Panc1 (cell line): ENCODE measurements at regions not wholly inside any gene's neighbourhood (a gene's known extent, or its start where the extent isn't known, plus 50 kb on each side); places are given as distances from the start of the nearest gene placed in this dataset.

Source experiments
- ATAC-seq: fragments of 200-7000 bp; cut with Tn5 transposase; 2 replicates; pipeline ENCODE4 v1.9.1; 2020; ENCODE audit warnings: mild to moderate bottlenecking, moderate library complexity
- BruUV-seq: library from RNA; stranded (reverse); fragments of 400-500 nt; replicated peaks from 2 replicates; lab custom pipeline; 2021; lab: Mats Ljungman, UMichigan
- CTCF ChIA-PET: fragments of 300-600 bp; sonication (Branson Sonifier 250); formaldehyde crosslinking; loops from one replicate; lab custom pipeline; 2022; ENCODE audit warnings: antibody characterized with exemption; lab: Charles Lee
- POLR2A ChIA-PET: fragments of 300-600 bp; sonication (Branson Sonifier 250); formaldehyde crosslinking; loops from one replicate; lab custom pipeline; 2022; ENCODE audit warnings: antibody characterized with exemption; lab: Charles Lee
- DNase-seq: peaks from one replicate; pipeline ENCODE4 v3.0.0-alpha.2; 2010; ENCODE audit warnings: low read depth, low spot score
- H3K27ac ChIP-seq: 2 replicates; pipeline ENCODE4 v1.5.1; 2011; ENCODE audit warnings: mild to moderate bottlenecking, low read length, inconsistent platforms
- H3K27me3 ChIP-seq: fragments of 200-500 bp; sonication (Bioruptor generic); 2 replicates; pipeline ENCODE4 v1.6.0; 2014; ENCODE audit warnings: low read length, inconsistent platforms; ENCODE audit not compliant: control insufficient read depth, insufficient read depth
- H3K36me3 ChIP-seq: fragments of 200-500 bp; sonication (Bioruptor generic); 2 replicates; pipeline ENCODE4 v1.5.1; 2014; ENCODE audit warnings: inconsistent platforms, mild to moderate bottlenecking, low read length, moderate library complexity; ENCODE audit not compliant: control insufficient read depth, insufficient read depth
- H3K4me1 ChIP-seq: 2 replicates; pipeline ENCODE4 v1.5.1; 2011; ENCODE audit warnings: inconsistent platforms, mild to moderate bottlenecking, low read length, moderate library complexity; ENCODE audit not compliant: control insufficient read depth, insufficient read depth
- H3K4me3 ChIP-seq, 2 experiments: 2 replicates each; pipeline ENCODE4 v1.5.1; 2011 to 2012; ENCODE audit warnings: low read depth in 2 of 2, low read length in 2 of 2, mild to moderate bottlenecking in 2 of 2, inconsistent platforms in 1 of 2, moderate library complexity in 1 of 2
- H3K9me3 ChIP-seq: fragments of 200-500 bp; sonication (Bioruptor generic); 2 replicates; pipeline ENCODE4 v1.5.1; 2014; ENCODE audit warnings: low read depth, mild to moderate bottlenecking, inconsistent platforms, low read length, moderate library complexity; ENCODE audit not compliant: control insufficient read depth, insufficient read depth
- POLR2AphosphoS5 ChIP-seq: IDR thresholded peaks from 2 replicates; pipeline ENCODE4 v1.6.1; 2012; ENCODE audit warnings: mild to moderate bottlenecking, low read depth, low read length, moderate library complexity
- SIN3A ChIP-seq: IDR thresholded peaks from 2 replicates; pipeline ENCODE4 v1.6.1; 2012; ENCODE audit warnings: low read depth, mild to moderate bottlenecking, low read length, moderate library complexity, borderline replicate concordance; ENCODE audit not compliant: insufficient read depth
- TCF7L2 ChIP-seq: IDR thresholded peaks from 2 replicates; pipeline ENCODE4 v1.6.1; 2011; ENCODE audit warnings: mild to moderate bottlenecking, low read depth, low read length, inconsistent platforms
- in situ Hi-C: cut with HindIII; loops from 2 replicates; pipeline ENCODE4 v1.10.0; 2016; ENCODE audit warnings: low sequenced_read_pairs, low pct_unique_long_range_greater_than_20kb
- intact Hi-C: fragments of 100-400 bp; cut with micrococcal nuclease; formaldehyde crosslinking; loops from one replicate; pipeline ENCODE4 v1.10.0; 2022; ENCODE audit not compliant: unreplicated experiment
- TF ChIP-seq, protein P1 (sequence below): fragments of 450-650 bp; IDR thresholded peaks from 2 replicates; pipeline ENCODE4 v1.5.1; 2017; ENCODE audit warnings: mild to moderate bottlenecking
- TF ChIP-seq, protein P2 (sequence below), 2 experiments: IDR thresholded peaks; 2 replicates each; pipeline ENCODE4 v1.6.1; 2011 to 2012; ENCODE audit warnings: low read depth in 2 of 2, control low read depth in 1 of 2, low read length in 1 of 2, mild to moderate bottlenecking in 1 of 2, moderate library complexity in 1 of 2; ENCODE audit not compliant: insufficient read depth in 1 of 2

DNA sequence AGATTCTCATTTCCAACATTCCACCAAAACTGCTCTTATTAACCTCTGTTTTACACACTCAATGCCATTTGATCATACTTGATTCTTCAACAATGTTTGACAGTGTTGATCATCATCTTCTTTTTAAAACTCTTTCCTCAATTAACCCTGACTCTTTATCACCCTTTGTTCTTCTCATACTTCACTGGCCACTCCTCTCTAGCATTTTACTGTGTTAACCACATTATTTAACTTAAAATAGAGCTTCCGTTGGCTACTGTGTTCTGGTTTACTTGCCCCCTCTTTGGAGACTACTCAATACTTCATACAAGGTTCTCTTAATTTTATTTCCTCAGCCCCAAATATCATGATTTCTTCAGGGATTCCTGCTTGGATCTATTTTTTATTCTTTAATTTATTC lies 121.1 kb upstream of the SPRY2 start:
- ChIA-PET POLR2A (no interaction called here), CTCF (no interaction called here)
- in situ Hi-C loops (no loop called here), intact Hi-C loops (no loop called here)
- no peak overlapping the region for H3K27ac ChIP-seq
- no peak overlapping the region for H3K4me3 ChIP-seq
- H3K9me3 ChIP-seq, result no peaks in the 10 kb centered on the region
- BruUV-seq, result no TSS peak
- H3K36me3 ChIP-seq, result no peaks in the 10 kb centered on the region
- ATAC-seq, result no peak
- TF ChIP-seq, protein P1, sequence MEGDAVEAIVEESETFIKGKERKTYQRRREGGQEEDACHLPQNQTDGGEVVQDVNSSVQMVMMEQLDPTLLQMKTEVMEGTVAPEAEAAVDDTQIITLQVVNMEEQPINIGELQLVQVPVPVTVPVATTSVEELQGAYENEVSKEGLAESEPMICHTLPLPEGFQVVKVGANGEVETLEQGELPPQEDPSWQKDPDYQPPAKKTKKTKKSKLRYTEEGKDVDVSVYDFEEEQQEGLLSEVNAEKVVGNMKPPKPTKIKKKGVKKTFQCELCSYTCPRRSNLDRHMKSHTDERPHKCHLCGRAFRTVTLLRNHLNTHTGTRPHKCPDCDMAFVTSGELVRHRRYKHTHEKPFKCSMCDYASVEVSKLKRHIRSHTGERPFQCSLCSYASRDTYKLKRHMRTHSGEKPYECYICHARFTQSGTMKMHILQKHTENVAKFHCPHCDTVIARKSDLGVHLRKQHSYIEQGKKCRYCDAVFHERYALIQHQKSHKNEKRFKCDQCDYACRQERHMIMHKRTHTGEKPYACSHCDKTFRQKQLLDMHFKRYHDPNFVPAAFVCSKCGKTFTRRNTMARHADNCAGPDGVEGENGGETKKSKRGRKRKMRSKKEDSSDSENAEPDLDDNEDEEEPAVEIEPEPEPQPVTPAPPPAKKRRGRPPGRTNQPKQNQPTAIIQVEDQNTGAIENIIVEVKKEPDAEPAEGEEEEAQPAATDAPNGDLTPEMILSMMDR, result no peak
- no peak for TF ChIP-seq POLR2AphosphoS5
- TF ChIP-seq, protein P2, sequence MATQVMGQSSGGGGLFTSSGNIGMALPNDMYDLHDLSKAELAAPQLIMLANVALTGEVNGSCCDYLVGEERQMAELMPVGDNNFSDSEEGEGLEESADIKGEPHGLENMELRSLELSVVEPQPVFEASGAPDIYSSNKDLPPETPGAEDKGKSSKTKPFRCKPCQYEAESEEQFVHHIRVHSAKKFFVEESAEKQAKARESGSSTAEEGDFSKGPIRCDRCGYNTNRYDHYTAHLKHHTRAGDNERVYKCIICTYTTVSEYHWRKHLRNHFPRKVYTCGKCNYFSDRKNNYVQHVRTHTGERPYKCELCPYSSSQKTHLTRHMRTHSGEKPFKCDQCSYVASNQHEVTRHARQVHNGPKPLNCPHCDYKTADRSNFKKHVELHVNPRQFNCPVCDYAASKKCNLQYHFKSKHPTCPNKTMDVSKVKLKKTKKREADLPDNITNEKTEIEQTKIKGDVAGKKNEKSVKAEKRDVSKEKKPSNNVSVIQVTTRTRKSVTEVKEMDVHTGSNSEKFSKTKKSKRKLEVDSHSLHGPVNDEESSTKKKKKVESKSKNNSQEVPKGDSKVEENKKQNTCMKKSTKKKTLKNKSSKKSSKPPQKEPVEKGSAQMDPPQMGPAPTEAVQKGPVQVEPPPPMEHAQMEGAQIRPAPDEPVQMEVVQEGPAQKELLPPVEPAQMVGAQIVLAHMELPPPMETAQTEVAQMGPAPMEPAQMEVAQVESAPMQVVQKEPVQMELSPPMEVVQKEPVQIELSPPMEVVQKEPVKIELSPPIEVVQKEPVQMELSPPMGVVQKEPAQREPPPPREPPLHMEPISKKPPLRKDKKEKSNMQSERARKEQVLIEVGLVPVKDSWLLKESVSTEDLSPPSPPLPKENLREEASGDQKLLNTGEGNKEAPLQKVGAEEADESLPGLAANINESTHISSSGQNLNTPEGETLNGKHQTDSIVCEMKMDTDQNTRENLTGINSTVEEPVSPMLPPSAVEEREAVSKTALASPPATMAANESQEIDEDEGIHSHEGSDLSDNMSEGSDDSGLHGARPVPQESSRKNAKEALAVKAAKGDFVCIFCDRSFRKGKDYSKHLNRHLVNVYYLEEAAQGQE (IDR thresholded peaks at IDR 0.05; ENCODE audit: insufficient read depth in 1 of 2, low read depth in 2 of 2, low read length in 1 of 2), result no peak
- no peak for TF ChIP-seq TCF7L2
- no peak for TF ChIP-seq SIN3A
- H3K4me1 ChIP-seq, result no peaks in the 10 kb centered on the region
- no peaks in the 10 kb centered on the region for H3K27me3 ChIP-seq
- DNase-seq, result no peak

DNA sequence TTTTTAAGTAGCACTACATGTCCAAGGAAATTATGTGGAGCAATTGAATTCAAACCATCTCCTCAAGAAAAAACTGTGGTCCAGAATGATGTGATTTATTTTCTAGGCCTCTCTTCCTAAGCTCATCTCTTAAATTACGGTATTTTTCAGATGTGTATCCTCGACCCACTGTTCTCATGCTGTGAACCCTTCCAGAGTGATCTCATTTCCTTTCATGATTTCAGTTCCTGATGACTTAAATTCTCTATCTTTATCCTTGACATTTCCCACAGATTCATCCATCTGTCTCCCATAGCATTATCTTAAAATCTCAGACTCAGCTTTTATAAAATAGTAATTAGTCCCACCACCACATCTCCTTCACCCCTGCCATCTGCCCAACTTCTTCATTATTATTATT lies 117.6 kb upstream of the SPRY2 start:
- TF ChIP-seq, protein P1, result no peak
- TF ChIP-seq, protein P2 (IDR thresholded peaks at IDR 0.05; ENCODE audit: insufficient read depth in 1 of 2, low read depth in 2 of 2, low read length in 1 of 2), result no peak
- no peak for TF ChIP-seq POLR2AphosphoS5
- no peak for TF ChIP-seq SIN3A
- no peak for TF ChIP-seq TCF7L2
- BruUV-seq, result no TSS peak
- ChIA-PET CTCF (no interaction called here), POLR2A (no interaction called here)
- Histone ChIP-seq H3K36me3 (no peaks in the 10 kb centered on the region), H3K27ac (no peak overlapping the region), H3K27me3 (no peaks in the 10 kb centered on the region), H3K4me3 (no peak overlapping the region), H3K4me1 (no peaks in the 10 kb centered on the region), H3K9me3 (no peaks in the 10 kb centered on the region)
- intact Hi-C loops, result no loop called here
- DNase-seq (no peak), ATAC-seq (no peak)
- in situ Hi-C loops, result no loop called here
